Activated B cell treated with CpG ODN at 0.5 μM for 24 hours (primary cell): ENCODE measurements at regions not wholly inside any gene's neighbourhood (a gene's known extent, or its start where the extent isn't known, plus 50 kb on each side); places are given as distances from the start of the nearest gene placed in this dataset.

Experiments used
- ATAC-seq: fragments of 200-7000 bp; cut with Tn5 transposase; one replicate; pipeline ENCODE4 v1.10.0; 2021; ENCODE audit warnings: low read depth, mild to moderate bottlenecking, moderate library complexity
- CTCF ChIA-PET: fragments of 350-600 bp; sonication (Branson Sonifier 250); formaldehyde crosslinking; loops from one replicate; lab custom pipeline; 2021; ENCODE audit warnings: antibody characterized with exemption; lab: Charles Lee
- POLR2A ChIA-PET: fragments of 350-600 bp; sonication (Branson Sonifier 250); formaldehyde crosslinking; loops from one replicate; lab custom pipeline; 2021; ENCODE audit warnings: antibody characterized with exemption; lab: Charles Lee
- DNase-seq: peaks from one replicate; pipeline ENCODE4 v3.0.0; 2022
- H3K27ac Mint-ChIP-seq: one replicate; pipeline ENCODE4 v1.8.0; 2020; ENCODE audit warnings: mixed read lengths
- H3K27me3 Mint-ChIP-seq: one replicate; pipeline ENCODE4 v1.8.0; 2021; ENCODE audit warnings: mixed read lengths
- H3K36me3 Mint-ChIP-seq: one replicate; pipeline ENCODE4 v1.8.0; 2021; ENCODE audit warnings: low read depth, mixed read lengths
- H3K4me1 Mint-ChIP-seq: one replicate; pipeline ENCODE4 v1.8.0; 2021; ENCODE audit warnings: mixed read lengths
- H3K4me3 Mint-ChIP-seq: one replicate; pipeline ENCODE4 v1.8.0; 2020; ENCODE audit warnings: mild to moderate bottlenecking, mixed read lengths
- H3K9me3 Mint-ChIP-seq: one replicate; pipeline ENCODE4 v1.8.0; 2020; ENCODE audit warnings: mixed read lengths
- intact Hi-C: fragments of 100-400 bp; cut with micrococcal nuclease; formaldehyde crosslinking; loops from one replicate; pipeline ENCODE4 v1.15.1; 2024
- TF ChIP-seq, protein P1 (sequence below): fragments of 200-600 bp; IDR thresholded peaks from one replicate; pipeline ENCODE4 v1.8.0; 2022; ENCODE audit warnings: antibody characterized with exemption, mild to moderate bottlenecking

DNA sequence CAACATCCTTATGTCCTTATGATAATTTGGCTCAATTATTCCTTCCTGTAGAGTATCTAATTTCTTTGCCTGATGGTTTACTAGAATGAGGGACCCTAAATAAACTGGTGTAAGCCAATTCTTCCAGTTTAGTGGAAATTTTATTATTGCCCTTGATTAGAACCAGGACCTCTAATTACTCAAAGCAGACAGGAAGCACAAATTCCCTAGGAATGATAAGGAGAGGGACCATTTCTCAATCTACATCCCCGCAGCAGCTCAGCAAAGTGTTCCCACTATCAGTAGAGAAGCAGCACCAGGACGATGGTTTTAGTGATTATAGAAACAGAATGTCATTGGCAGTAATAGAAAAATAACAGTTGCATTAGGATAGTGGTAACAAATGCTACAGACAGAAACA, 97.1 kb downstream of the PLPPR4 start:
- no peak overlapping the region for H3K27ac Mint-ChIP-seq
- DNase-seq, result no peak
- no peaks in the 10 kb centered on the region for H3K27me3 Mint-ChIP-seq

DNA sequence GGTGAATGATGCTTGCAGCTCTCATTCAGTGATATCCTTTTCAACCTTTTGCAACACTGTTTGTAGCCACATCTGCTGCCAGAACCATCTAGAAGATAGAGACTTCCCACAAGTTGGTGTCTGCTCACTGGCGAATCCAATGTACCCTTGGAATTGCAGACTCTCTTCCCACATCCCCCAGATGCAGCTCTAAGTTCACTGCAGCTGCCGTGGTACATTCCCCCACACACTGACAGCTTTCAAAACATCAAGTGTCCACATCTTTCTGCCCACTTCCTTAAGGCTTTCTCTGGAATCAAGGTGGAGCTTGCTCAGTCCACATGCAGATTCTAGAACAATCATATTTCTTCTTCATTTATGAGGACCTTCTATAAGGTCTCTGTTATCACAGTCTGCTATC, 99.2 kb downstream of the PLPPR4 start:
- Mint-ChIP-seq H3K27me3 (no peaks in the 10 kb centered on the region), H3K4me1 (no peaks in the 10 kb centered on the region), H3K36me3 (no peaks in the 10 kb centered on the region), H3K27ac (no peak overlapping the region), H3K9me3 (no peaks in the 10 kb centered on the region), H3K4me3 (no peak overlapping the region)
- intact Hi-C loops, result no loop called here
- ChIA-PET CTCF (no interaction called here), POLR2A (no interaction called here)
- DNase-seq, result no peak
- no peak for ATAC-seq
- TF ChIP-seq, protein P1, sequence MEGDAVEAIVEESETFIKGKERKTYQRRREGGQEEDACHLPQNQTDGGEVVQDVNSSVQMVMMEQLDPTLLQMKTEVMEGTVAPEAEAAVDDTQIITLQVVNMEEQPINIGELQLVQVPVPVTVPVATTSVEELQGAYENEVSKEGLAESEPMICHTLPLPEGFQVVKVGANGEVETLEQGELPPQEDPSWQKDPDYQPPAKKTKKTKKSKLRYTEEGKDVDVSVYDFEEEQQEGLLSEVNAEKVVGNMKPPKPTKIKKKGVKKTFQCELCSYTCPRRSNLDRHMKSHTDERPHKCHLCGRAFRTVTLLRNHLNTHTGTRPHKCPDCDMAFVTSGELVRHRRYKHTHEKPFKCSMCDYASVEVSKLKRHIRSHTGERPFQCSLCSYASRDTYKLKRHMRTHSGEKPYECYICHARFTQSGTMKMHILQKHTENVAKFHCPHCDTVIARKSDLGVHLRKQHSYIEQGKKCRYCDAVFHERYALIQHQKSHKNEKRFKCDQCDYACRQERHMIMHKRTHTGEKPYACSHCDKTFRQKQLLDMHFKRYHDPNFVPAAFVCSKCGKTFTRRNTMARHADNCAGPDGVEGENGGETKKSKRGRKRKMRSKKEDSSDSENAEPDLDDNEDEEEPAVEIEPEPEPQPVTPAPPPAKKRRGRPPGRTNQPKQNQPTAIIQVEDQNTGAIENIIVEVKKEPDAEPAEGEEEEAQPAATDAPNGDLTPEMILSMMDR, result no peak

More for the DNA sequence above, 97.1 kb downstream of the PLPPR4 start:
- Mint-ChIP-seq H3K36me3 (no peaks in the 10 kb centered on the region), H3K9me3 (no peaks in the 10 kb centered on the region), H3K4me3 (no peak overlapping the region), H3K4me1 (no peaks in the 10 kb centered on the region)
- intact Hi-C loops, result no loop called here
- POLR2A ChIA-PET, result no interaction called here
- ATAC-seq, result no peak
- TF ChIP-seq, protein P1, result no peak
- CTCF ChIA-PET, result no interaction called here

DNA sequence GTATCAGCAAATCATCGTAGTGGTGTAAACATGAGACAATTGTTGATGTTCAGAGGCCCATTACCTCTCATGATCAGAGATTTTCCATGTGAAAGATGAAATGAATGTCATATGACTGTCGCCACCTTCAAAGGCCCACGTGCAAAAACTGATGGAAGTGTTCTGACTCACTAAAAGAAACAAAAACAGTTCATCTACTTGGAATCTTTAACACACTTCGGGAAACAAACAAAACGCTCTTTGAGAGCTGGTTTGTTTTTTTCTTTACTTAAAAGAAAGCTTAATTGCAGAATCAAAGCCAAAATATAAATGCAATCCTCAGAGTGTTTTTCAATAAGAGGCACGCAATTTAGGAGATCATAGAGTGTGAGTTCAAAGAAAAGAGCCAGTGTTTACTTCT, 100.8 kb downstream of the PLPPR4 start:
- POLR2A ChIA-PET, result no interaction called here

DNA sequence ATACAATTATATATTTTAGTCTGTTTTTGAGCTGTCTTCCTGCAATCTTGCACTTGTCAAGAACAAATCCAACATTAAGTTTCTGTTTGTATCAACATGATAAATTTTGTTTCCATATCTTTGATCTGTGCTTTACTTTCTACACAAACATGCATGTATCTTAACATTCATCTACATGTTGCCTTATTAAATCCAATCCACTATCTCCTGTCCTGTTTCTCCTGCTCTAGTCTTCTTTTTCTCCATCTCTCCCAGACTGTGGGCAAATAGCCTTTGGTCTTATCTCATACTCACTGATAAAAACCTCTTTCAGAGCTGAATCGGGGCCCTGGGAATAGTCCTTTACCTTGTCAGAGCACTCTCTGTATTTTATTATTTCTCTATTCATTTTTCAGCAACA, 101.3 kb downstream of the PLPPR4 start:
- Mint-ChIP-seq H3K36me3 (no peaks in the 10 kb centered on the region), H3K27me3 (no peaks in the 10 kb centered on the region), H3K27ac (no peak overlapping the region), H3K4me3 (no peak overlapping the region), H3K4me1 (no peaks in the 10 kb centered on the region), H3K9me3 (no peaks in the 10 kb centered on the region)
- ChIA-PET CTCF (no interaction called here), POLR2A (no interaction called here)
- DNase-seq, result no peak
- intact Hi-C loops, result no loop called here
- ATAC-seq, result no peak
- TF ChIP-seq, protein P1, result no peak

More for the DNA sequence above, 100.8 kb downstream of the PLPPR4 start:
- TF ChIP-seq, protein P1, result no peak
- Mint-ChIP-seq H3K27ac (no peak overlapping the region), H3K36me3 (no peaks in the 10 kb centered on the region), H3K27me3 (no peaks in the 10 kb centered on the region), H3K4me3 (no peak overlapping the region), H3K9me3 (no peaks in the 10 kb centered on the region), H3K4me1 (no peaks in the 10 kb centered on the region)
- intact Hi-C loops, result no loop called here
- no peak for ATAC-seq
- DNase-seq, result no peak
- CTCF ChIA-PET, result no interaction called here

DNA sequence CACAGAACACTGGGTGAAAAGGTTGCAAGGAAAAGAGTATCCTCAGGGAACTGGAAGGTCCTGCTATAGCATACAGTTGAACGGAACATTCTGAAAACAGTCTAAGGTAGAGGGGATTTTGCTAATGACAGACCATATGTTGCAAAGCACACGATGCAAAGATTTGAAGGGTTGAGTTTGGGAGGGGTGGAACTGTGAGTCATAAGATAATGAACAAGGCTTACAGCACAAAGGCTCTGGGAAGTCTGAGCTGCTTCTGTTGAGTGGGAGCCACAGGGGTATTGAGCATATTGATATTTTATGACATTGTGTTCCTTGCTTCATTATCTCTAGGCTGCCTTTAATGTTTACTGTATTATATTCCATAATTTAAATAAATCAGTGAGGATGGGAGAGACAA, 104.9 kb downstream of the PLPPR4 start:
- ChIA-PET POLR2A (no interaction called here), CTCF (no interaction called here)
- DNase-seq (no peak), ATAC-seq (no peak)
- H3K27me3 Mint-ChIP-seq, result no peaks in the 10 kb centered on the region
- H3K9me3 Mint-ChIP-seq, result no peaks in the 10 kb centered on the region
- H3K4me3 Mint-ChIP-seq, result no peak overlapping the region
- H3K36me3 Mint-ChIP-seq, result no peaks in the 10 kb centered on the region
- H3K27ac Mint-ChIP-seq, result no peak overlapping the region
- intact Hi-C loops, result no loop called here
- H3K4me1 Mint-ChIP-seq, result peaks cover 4% of the 10 kb centered on the region
- TF ChIP-seq, protein P1, result no peak
